NCI-H82 (cell line): ENCODE measurements at regions not wholly inside any gene's neighbourhood (a gene's known extent, or its start where the extent isn't known, plus 50 kb on each side); places are given as distances from the start of the nearest gene placed in this dataset.

Experiments
- DNase-seq: peaks from one replicate; lab custom pipeline; 2025; lab: John Stamatoyannopoulos, UW

- no peak for DNase-seq
These were observed 459.4 kb upstream of the CDH6 start for GRCh38 chr5:30734118-30734517.

GRCh38 chr5:30725073-30725472 lies 468.4 kb upstream of the CDH6 start:
- DNase-seq, result no peak

- no peak for DNase-seq
These were observed 495.3 kb upstream of the CDH6 start for GRCh38 chr5:30698217-30698616.

- DNase-seq, result peak; percentile 7
These were observed 500.2 kb upstream of the CDH6 start for GRCh38 chr5:30693326-30693725.

GRCh38 chr5:30690931-30691330 lies 502.6 kb upstream of the CDH6 start:
- DNase-seq, result no peak

GRCh38 chr5:30687461-30687860 lies 506.0 kb upstream of the CDH6 start:
- DNase-seq, result no peak

- DNase-seq, result no peak
These were observed 507.0 kb upstream of the CDH6 start for GRCh38 chr5:30686530-30686929.

GRCh38 chr5:30676223-30676840 lies 517.2 kb upstream of the CDH6 start:
- no peak for DNase-seq

- DNase-seq, result no peak
These were observed 526.2 kb upstream of the CDH6 start for GRCh38 chr5:30667293-30667692.

- no peak for DNase-seq
These were observed 530.0 kb upstream of the CDH6 start for GRCh38 chr5:30663536-30663935.

- no peak for DNase-seq
These were observed 531.1 kb upstream of the CDH6 start for GRCh38 chr5:30662373-30662772.

GRCh38 chr5:30661730-30662129 lies 531.8 kb upstream of the CDH6 start:
- DNase-seq, result no peak

GRCh38 chr5:30659417-30659816 lies 534.1 kb upstream of the CDH6 start:
- DNase-seq, result no peak

- peak; percentile 0 for DNase-seq
These were observed 543.2 kb upstream of the CDH6 start for GRCh38 chr5:30650311-30650710.

- no peak for DNase-seq
These were observed 554.6 kb upstream of the CDH6 start for GRCh38 chr5:30638899-30639298.

GRCh38 chr5:30627945-30628344 lies 565.5 kb upstream of the CDH6 start:
- DNase-seq, result no peak

- no peak for DNase-seq
These were observed 566.9 kb upstream of the CDH6 start for GRCh38 chr5:30626557-30626956.

- no peak for DNase-seq
These were observed 572.9 kb upstream of the CDH6 start for GRCh38 chr5:30620481-30621085.

GRCh38 chr5:30608501-30608900 lies 585.0 kb upstream of the CDH6 start:
- no peak for DNase-seq

GRCh38 chr5:30607301-30607894 lies 586.1 kb upstream of the CDH6 start:
- DNase-seq, result no peak

- DNase-seq, result no peak
These were observed 587.7 kb upstream of the CDH6 start for GRCh38 chr5:30605693-30606268.

- DNase-seq, result peak; percentile 32
These were observed 588.7 kb upstream of the CDH6 start for GRCh38 chr5:30604648-30605262.

GRCh38 chr5:30600892-30601291 lies 592.6 kb upstream of the CDH6 start:
- no peak for DNase-seq
